Liver (tissue), 8 donors: ENCODE measurements at regions not wholly inside any gene's neighbourhood (a gene's known extent, or its start where the extent isn't known, plus 50 kb on each side); places are given as distances from the start of the nearest gene placed in this dataset.

ENCODE experiments used
- DNase-seq: peaks from one replicate; pipeline ENCODE4 v3.0.0-alpha.2; 2017; ENCODE audit warnings: low spot score
- H3K27ac ChIP-seq, 2 donors: one replicate each; pipeline ENCODE4 v1.7.0; 2013; ENCODE audit warnings: inconsistent platforms in 2 of 2, low read length in 2 of 2, control low read depth in 1 of 2, low read depth in 1 of 2, mild to moderate bottlenecking in 1 of 2
- H3K27me3 ChIP-seq, 4 donors: one replicate each; pipeline versions ENCODE4 v1.6.1 to v1.7.0; 2013; ENCODE audit warnings: low read length in 3 of 4, inconsistent platforms in 1 of 4, mild to moderate bottlenecking in 1 of 4, moderate library complexity in 1 of 4; ENCODE audit not compliant: control insufficient read depth in 4 of 4, insufficient read depth in 4 of 4
- H3K36me3 ChIP-seq, 4 donors: one replicate each; pipeline versions ENCODE4 v1.6.1 to v1.7.0; 2013; ENCODE audit warnings: low read length in 3 of 4, mild to moderate bottlenecking in 3 of 4, low read depth in 1 of 4, moderate library complexity in 1 of 4; ENCODE audit not compliant: control insufficient read depth in 4 of 4, insufficient read depth in 3 of 4
- H3K4me1 ChIP-seq, 4 donors: one replicate each; pipeline versions ENCODE4 v1.6.1 to v1.7.0; 2013; ENCODE audit warnings: low read length in 3 of 4, mild to moderate bottlenecking in 3 of 4, moderate library complexity in 1 of 4; ENCODE audit not compliant: control insufficient read depth in 4 of 4, insufficient read depth in 4 of 4
- H3K4me3 ChIP-seq, 3 donors: one replicate each; pipeline versions ENCODE4 v1.6.1 to v1.7.0; 2013; ENCODE audit warnings: low read length in 3 of 3, control low read depth in 1 of 3, low read depth in 1 of 3, mild to moderate bottlenecking in 1 of 3
- H3K9ac ChIP-seq, 2 donors: one replicate each; pipeline ENCODE4 v1.7.0; 2013; ENCODE audit warnings: low read length in 2 of 2, mild to moderate bottlenecking in 2 of 2, moderate library complexity in 2 of 2, control low read depth in 1 of 2, low read depth in 1 of 2
- H3K9me3 ChIP-seq, 4 donors: one replicate each; pipeline versions ENCODE4 v1.6.1 to v1.7.0; 2013; ENCODE audit warnings: low read length in 3 of 4; ENCODE audit not compliant: control insufficient read depth in 4 of 4
- ATF3 ChIP-seq: IDR thresholded peaks from 2 replicates; pipeline ENCODE4 v1.6.1; 2016; ENCODE audit warnings: antibody characterized with exemption
- CTCF ChIP-seq: fragments of 150-350 bp; IDR thresholded peaks from 2 replicates; pipeline ENCODE4 v1.5.1; 2017; ENCODE audit warnings: improper control_type of control experiment, low read depth, low read length; ENCODE audit not compliant: missing input control
- EGR1 ChIP-seq, 2 donors: IDR thresholded peaks; 2 replicates each; pipeline ENCODE4 v1.6.1; 2016 to 2018; ENCODE audit warnings: antibody characterized with exemption in 2 of 2, low read depth in 2 of 2
- FOXA1 ChIP-seq: IDR thresholded peaks from 2 replicates; pipeline ENCODE4 v1.6.1; 2016; ENCODE audit warnings: antibody characterized with exemption
- FOXA2 ChIP-seq: IDR thresholded peaks from 2 replicates; pipeline ENCODE4 v1.6.1; 2016; ENCODE audit warnings: antibody characterized with exemption
- GABPA ChIP-seq, 2 donors: IDR thresholded peaks in 1 of 2; conservative IDR thresholded peaks in 1 of 2; 2 replicates each; pipeline ENCODE4 v1.6.1; 2016; ENCODE audit warnings: antibody characterized with exemption in 2 of 2, mild to moderate bottlenecking in 1 of 2, moderate library complexity in 1 of 2
- HNF4A ChIP-seq, 2 donors: conservative IDR thresholded peaks; 2 replicates each; pipeline ENCODE4 v1.6.1; 2016; ENCODE audit warnings: antibody characterized with exemption in 2 of 2, mild to moderate bottlenecking in 2 of 2
- HNF4G ChIP-seq: IDR thresholded peaks from 2 replicates; pipeline ENCODE4 v1.6.1; 2016; ENCODE audit warnings: antibody characterized with exemption
- JUND ChIP-seq, 2 donors: IDR thresholded peaks; 2 replicates each; pipeline ENCODE4 v1.6.1; 2016; ENCODE audit warnings: antibody characterized with exemption in 2 of 2
- MAX ChIP-seq: IDR thresholded peaks from 2 replicates; pipeline ENCODE4 v1.6.1; 2016; ENCODE audit warnings: antibody characterized with exemption
- NR2F2 ChIP-seq: IDR thresholded peaks from 2 replicates; pipeline ENCODE4 v1.6.1; 2016; ENCODE audit warnings: antibody characterized with exemption
- RAD21 ChIP-seq, 2 donors: IDR thresholded peaks; 2 replicates each; pipeline ENCODE4 v1.6.1; 2016; ENCODE audit warnings: antibody characterized with exemption in 2 of 2, mild to moderate bottlenecking in 2 of 2
- REST ChIP-seq: IDR thresholded peaks from 2 replicates; pipeline ENCODE4 v1.6.1; 2016; ENCODE audit warnings: antibody characterized with exemption, mild to moderate bottlenecking
- RXRA ChIP-seq, 2 donors: IDR thresholded peaks; 2 replicates each; pipeline ENCODE4 v1.6.1; 2017 to 2018; ENCODE audit warnings: antibody characterized with exemption in 2 of 2, mild to moderate bottlenecking in 1 of 2
- SP1 ChIP-seq: IDR thresholded peaks from 2 replicates; pipeline ENCODE4 v1.6.1; 2018; ENCODE audit warnings: antibody characterized with exemption, mild to moderate bottlenecking
- TAF1 ChIP-seq: conservative IDR thresholded peaks from 2 replicates; pipeline ENCODE4 v1.6.1; 2016; ENCODE audit warnings: antibody characterized with exemption, mild to moderate bottlenecking
- YY1 ChIP-seq: IDR thresholded peaks from 2 replicates; pipeline ENCODE4 v1.6.1; 2016; ENCODE audit warnings: antibody characterized with exemption, mild to moderate bottlenecking
- ZBTB33 ChIP-seq: IDR thresholded peaks from 2 replicates; pipeline ENCODE4 v1.6.1; 2016; ENCODE audit warnings: antibody characterized with exemption
- WGBS: extraction: QIAGEN DNeasy Blood & Tissue Kit; methylation state at CpG from one replicate; pipeline ENCODE4 v1.1.7; 2013; 5-methylcytosine and 5-hydroxymethylcytosine counted together
- donor health status: healthy.
- donor health status: healthy.
- donor health status: healthy.
- donor health status: healthy.
- donor health status: healthy.

GRCh38 chr18:77393519-77393918, 143.9 kb downstream of the GALR1 start:
- Histone ChIP-seq H3K36me3 (no peaks in the 10 kb centered on the region), H3K4me1 (no peaks in the 10 kb centered on the region), H3K27me3 (no peaks in the 10 kb centered on the region), H3K27ac (no peak overlapping the region), H3K9ac (no peak overlapping the region), H3K9me3 (peaks cover 0 to 2% (median 0%) of the 10 kb centered on the region in 4 donors), H3K4me3 (no peak overlapping the region)
- no peak for DNase-seq
- WGBS = 68% methylated on average over 5 of the region's 5 CpGs
- TF ChIP-seq HNF4G (no peak), YY1 (no peak), SP1 (no peak), MAX (no peak), JUND (IDR thresholded peaks at IDR 0.05) (no peak), FOXA2 (no peak)

GRCh38 chr18:77395953-77396352, 146.3 kb downstream of the GALR1 start:
- no peaks in the 10 kb centered on the region for H3K36me3 ChIP-seq
- no peak overlapping the region for H3K27ac ChIP-seq
- H3K4me1 ChIP-seq = no peaks in the 10 kb centered on the region
- TF ChIP-seq ZBTB33 = no peak
- no peak for TF ChIP-seq REST
- TF ChIP-seq TAF1 = no peak
- TF ChIP-seq GABPA (IDR thresholded peaks at IDR 0.05 in 1 of 2, conservative IDR thresholded peaks at IDR 0.05 in 1 of 2) = no peak
- no peak for TF ChIP-seq RXRA (IDR thresholded peaks at IDR 0.05)
- no peak for TF ChIP-seq MAX
- TF ChIP-seq HNF4G = no peak
- no peak for TF ChIP-seq HNF4A (conservative IDR thresholded peaks at IDR 0.05)
- no peak for TF ChIP-seq YY1
- no peak for TF ChIP-seq RAD21 (IDR thresholded peaks at IDR 0.05)
- TF ChIP-seq FOXA2 = no peak
- TF ChIP-seq SP1 = no peak
- no peak for TF ChIP-seq ATF3
- TF ChIP-seq EGR1 (IDR thresholded peaks at IDR 0.05; ENCODE audit: low read depth in 2 of 2) = no peak
- no peak for TF ChIP-seq NR2F2
- TF ChIP-seq FOXA1 = no peak
- TF ChIP-seq JUND (IDR thresholded peaks at IDR 0.05) = no peak
- no peak for TF ChIP-seq CTCF
- DNase-seq = no peak
- H3K27me3 ChIP-seq = no peaks in the 10 kb centered on the region
- 69% methylated on average over 2 of the region's 2 CpGs for WGBS
- H3K9me3 ChIP-seq = peaks cover 0 to 2% (median 0%) of the 10 kb centered on the region in 4 donors
- H3K4me3 ChIP-seq = no peak overlapping the region
- H3K9ac ChIP-seq = no peak overlapping the region
